ENCODE measurements at regions not wholly inside any gene's neighbourhood (a gene's known extent, or its start where the extent isn't known, plus 50 kb on each side); places are given as distances from the start of the nearest gene placed in this dataset. TPM values are rescaled to one million over a fixed set of nuclear protein-coding genes. Genes with fewer than 3 reads are reported as not detected.

- H3K79me2 ChIP-seq (ENCODE audit: low read length): no peaks in the 10 kb centered on the region
- no peak overlapping the region for H2AFZ ChIP-seq (ENCODE audit: low read length)
- H3K4me2 ChIP-seq (ENCODE audit: low read depth, low read length, poor library complexity, severe bottlenecking): no peak overlapping the region
- no peaks in the 10 kb centered on the region for H4K20me1 ChIP-seq (ENCODE audit: insufficient read depth, low read depth, low read length)
- no peaks in the 10 kb centered on the region for H3K27me3 ChIP-seq (ENCODE audit: low read length)
- H3K4me3 ChIP-seq (ENCODE audit: low read length): no peak overlapping the region
- no peak for DNase-seq
- H3K4me1 ChIP-seq (ENCODE audit: low read length): no peaks in the 10 kb centered on the region; the same call in 1 of the 2 replicates
- no peaks in the 10 kb centered on the region for H3K36me3 ChIP-seq (ENCODE audit: insufficient read depth, low read length)
- no peak overlapping the region for H3K27ac ChIP-seq (ENCODE audit: low read length)
- H3K9me2 ChIP-seq (replicated peaks; ENCODE audit: insufficient read depth, low read length): no peaks in the 10 kb centered on the region; the same call in 1 of the 2 replicates
- H3K9me3 ChIP-seq (ENCODE audit: low read length): no peaks in the 10 kb centered on the region
- no peak overlapping the region for H3K9ac ChIP-seq (ENCODE audit: low read length)
These were observed 54.7 kb upstream of the DAPK1 start for GRCh38 chr9:87443006-87443405.

GRCh38 chr9:87443461-87443860 lies 54.2 kb upstream of the DAPK1 start:
- H2AFZ ChIP-seq (ENCODE audit: low read length): no peak overlapping the region
- H3K4me2 ChIP-seq (ENCODE audit: low read depth, low read length, poor library complexity, severe bottlenecking): no peak overlapping the region
- no peak for DNase-seq
- H3K9me2 ChIP-seq (replicated peaks; ENCODE audit: insufficient read depth, low read length): no peaks in the 10 kb centered on the region; the same call in 1 of the 2 replicates
- H3K27ac ChIP-seq (ENCODE audit: low read length): no peak overlapping the region
- H3K79me2 ChIP-seq (ENCODE audit: low read length): no peaks in the 10 kb centered on the region
- H3K4me3 ChIP-seq (ENCODE audit: low read length): no peak overlapping the region
- H4K20me1 ChIP-seq (ENCODE audit: insufficient read depth, low read depth, low read length): no peaks in the 10 kb centered on the region
- no peak overlapping the region for H3K9ac ChIP-seq (ENCODE audit: low read length)
- H3K27me3 ChIP-seq (ENCODE audit: low read length): no peaks in the 10 kb centered on the region
- no peaks in the 10 kb centered on the region; the same call in 1 of the 2 replicates for H3K4me1 ChIP-seq (ENCODE audit: low read length)
- H3K36me3 ChIP-seq (ENCODE audit: insufficient read depth, low read length): no peaks in the 10 kb centered on the region
- H3K9me3 ChIP-seq (ENCODE audit: low read length): no peaks in the 10 kb centered on the region

GRCh38 chr9:87445646-87446045 lies 52.0 kb upstream of the DAPK1 start:
- H3K36me3 ChIP-seq (ENCODE audit: insufficient read depth, low read length): no peaks in the 10 kb centered on the region
- H3K4me1 ChIP-seq (ENCODE audit: low read length): no peaks in the 10 kb centered on the region; the same call in 1 of the 2 replicates
- H3K79me2 ChIP-seq (ENCODE audit: low read length): no peaks in the 10 kb centered on the region
- H3K9ac ChIP-seq (ENCODE audit: low read length): no peak overlapping the region
- no peaks in the 10 kb centered on the region for H3K27me3 ChIP-seq (ENCODE audit: low read length)
- no peaks in the 10 kb centered on the region for H4K20me1 ChIP-seq (ENCODE audit: insufficient read depth, low read depth, low read length)
- DNase-seq: peak; percentile 82
- H3K4me2 ChIP-seq (ENCODE audit: low read depth, low read length, poor library complexity, severe bottlenecking): peak overlapping the region; percentile 40
- H3K9me2 ChIP-seq (replicated peaks; ENCODE audit: insufficient read depth, low read length): no peaks in the 10 kb centered on the region; the same call in 1 of the 2 replicates
- H3K9me3 ChIP-seq (ENCODE audit: low read length): no peaks in the 10 kb centered on the region
- no peak overlapping the region for H3K27ac ChIP-seq (ENCODE audit: low read length)
- H2AFZ ChIP-seq (ENCODE audit: low read length): peak overlapping the region; percentile 4; the same call in 1 of the 2 replicates
- H3K4me3 ChIP-seq (ENCODE audit: low read length): 0 out of 2 replicates have a peak overlapping the region, but pooled peaks have one; percentile 7

GRCh38 chr9:87446527-87446926 lies 51.1 kb upstream of the DAPK1 start:
- Histone ChIP-seq H3K79me2 (ENCODE audit: low read length) (no peaks in the 10 kb centered on the region), H2AFZ (ENCODE audit: low read length) (no peak overlapping the region; the same call in 1 of the 2 replicates), H3K4me2 (ENCODE audit: low read depth, low read length, poor library complexity, severe bottlenecking) (no peak overlapping the region), H3K27me3 (ENCODE audit: low read length) (no peaks in the 10 kb centered on the region), H3K9ac (ENCODE audit: low read length) (no peak overlapping the region), H3K9me2 (replicated peaks; ENCODE audit: insufficient read depth, low read length) (no peaks in the 10 kb centered on the region; the same call in 1 of the 2 replicates), H3K4me3 (ENCODE audit: low read length) (no peak overlapping the region), H3K9me3 (ENCODE audit: low read length) (no peaks in the 10 kb centered on the region), H3K4me1 (ENCODE audit: low read length) (no peaks in the 10 kb centered on the region; the same call in 1 of the 2 replicates), H3K36me3 (ENCODE audit: insufficient read depth, low read length) (no peaks in the 10 kb centered on the region), H4K20me1 (ENCODE audit: insufficient read depth, low read depth, low read length) (no peaks in the 10 kb centered on the region), H3K27ac (ENCODE audit: low read length) (no peak overlapping the region)
- no peak for DNase-seq

- DNase-seq: no peak
- H3K4me1 ChIP-seq (ENCODE audit: low read length): no peaks in the 10 kb centered on the region; the same call in 1 of the 2 replicates
- H3K27ac ChIP-seq (ENCODE audit: low read length): no peak overlapping the region
- no peak overlapping the region for H2AFZ ChIP-seq (ENCODE audit: low read length)
- no peak overlapping the region for H3K4me3 ChIP-seq (ENCODE audit: low read length)
- H3K9ac ChIP-seq (ENCODE audit: low read length): no peak overlapping the region
- H3K36me3 ChIP-seq (ENCODE audit: insufficient read depth, low read length): no peaks in the 10 kb centered on the region
- no peaks in the 10 kb centered on the region for H3K79me2 ChIP-seq (ENCODE audit: low read length)
- H3K4me2 ChIP-seq (ENCODE audit: low read depth, low read length, poor library complexity, severe bottlenecking): no peak overlapping the region
- no peaks in the 10 kb centered on the region for H3K9me2 ChIP-seq (replicated peaks; ENCODE audit: insufficient read depth, low read length)
- no peaks in the 10 kb centered on the region for H3K27me3 ChIP-seq (ENCODE audit: low read length)
- no peaks in the 10 kb centered on the region for H3K9me3 ChIP-seq (ENCODE audit: low read length)
- H4K20me1 ChIP-seq (ENCODE audit: insufficient read depth, low read depth, low read length): no peaks in the 10 kb centered on the region
These were observed 49.9 kb upstream of the DAPK1 start for GRCh38 chr9:87447547-87448432.

Small RNAs in the stretch of these regions (small RNA-seq; reads per million reads assigned to genes)
- not detected for gene AL353752.1
- gene RF00568: not detected

Measured in Karpas-422 (cell line).